GM18951 (cell line): ENCODE measurements at regions not wholly inside any gene's neighbourhood (a gene's known extent, or its start where the extent isn't known, plus 50 kb on each side); places are given as distances from the start of the nearest gene placed in this dataset.
"Not testable (repeated sequence)": the region's sequence is repeated elsewhere in the genome, so short reads cannot be mapped to it uniquely, and the experiment has no call there.

Experiments
- POLR2A ChIP-seq: IDR thresholded peaks from 4 replicates; pipeline ENCODE4 v1.6.1; 2011; ENCODE audit warnings: mild to moderate bottlenecking; ENCODE audit not compliant: insufficient read length, insufficient read depth; ENCODE audit errors: extremely low read depth
- in situ Hi-C: fragments of 300-500 bp; cut with MboI; formaldehyde crosslinking; loops from one replicate; pipeline ENCODE4 v1.12.0; 2022; ENCODE audit warnings: low sequenced_read_pairs, mixed read lengths, inconsistent platforms; ENCODE audit not compliant: unreplicated experiment

DNA sequence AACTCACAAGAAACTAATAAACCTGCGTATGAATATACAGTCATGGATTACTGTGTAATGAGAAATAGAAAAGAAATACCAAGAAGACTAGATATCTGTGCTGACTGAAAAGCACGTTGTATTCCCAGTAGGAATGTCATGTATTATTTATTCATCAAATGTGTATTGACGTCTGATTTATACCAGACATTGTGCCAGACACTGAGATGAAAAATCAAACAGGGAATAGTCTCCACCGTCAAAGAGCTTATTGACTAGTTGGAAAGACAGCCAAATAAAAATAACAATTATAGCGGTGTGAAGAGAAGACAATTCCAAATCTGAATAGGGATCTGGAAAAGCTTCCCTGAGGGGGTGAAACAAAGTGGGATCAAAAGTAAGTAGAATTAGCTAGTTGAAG lies 687.6 kb downstream of the C4orf33 start:
- in situ Hi-C loops, result no loop called here
- no peak for TF ChIP-seq POLR2A

DNA sequence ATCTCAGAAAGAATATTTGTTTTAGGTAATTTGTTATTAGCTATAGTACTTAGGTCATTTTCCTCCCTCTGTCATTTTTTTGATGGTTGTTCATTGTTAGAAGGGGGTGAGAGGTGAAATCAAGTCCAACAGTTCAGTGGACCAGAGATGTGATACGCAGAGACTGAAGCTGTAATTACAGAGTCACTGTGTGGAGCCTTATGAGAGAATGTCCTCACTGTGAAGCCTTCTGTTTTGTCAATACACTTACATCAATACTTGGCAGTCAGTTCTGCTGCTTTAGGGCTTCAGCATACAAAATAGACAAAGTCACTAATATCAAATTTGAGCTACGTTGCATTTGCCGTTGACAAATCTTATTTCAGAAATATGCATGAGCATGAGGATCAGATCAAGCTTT lies 692.5 kb downstream of the C4orf33 start:
- no peak for TF ChIP-seq POLR2A
- in situ Hi-C loops, result no loop called here

DNA sequence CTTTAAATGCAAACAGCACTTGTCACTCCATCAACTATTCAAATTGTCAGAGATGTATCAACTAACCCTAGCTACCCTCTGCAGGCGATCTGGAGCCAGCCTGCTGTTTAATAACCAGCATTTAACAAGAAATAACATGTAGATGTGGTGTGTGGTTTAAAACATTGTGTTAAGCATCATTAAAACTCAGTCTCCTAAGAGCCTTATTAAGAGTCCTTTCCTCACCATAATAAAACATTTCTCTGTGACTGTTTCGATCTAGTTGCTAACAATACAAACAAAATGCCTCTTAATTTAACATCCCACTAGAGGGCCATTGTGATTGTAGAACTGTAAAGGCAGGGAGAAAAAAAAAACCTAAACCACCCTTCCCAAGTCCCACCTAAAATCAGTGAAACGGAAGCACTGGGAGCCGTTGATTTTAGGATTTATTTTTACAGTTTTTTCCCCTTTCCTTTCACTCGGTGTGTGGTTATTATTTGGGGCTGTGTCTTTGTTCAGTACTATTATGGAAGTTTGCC lies 708.6 kb downstream of the C4orf33 start:
- TF ChIP-seq POLR2A, result no peak
- in situ Hi-C loops, result no loop called here

DNA sequence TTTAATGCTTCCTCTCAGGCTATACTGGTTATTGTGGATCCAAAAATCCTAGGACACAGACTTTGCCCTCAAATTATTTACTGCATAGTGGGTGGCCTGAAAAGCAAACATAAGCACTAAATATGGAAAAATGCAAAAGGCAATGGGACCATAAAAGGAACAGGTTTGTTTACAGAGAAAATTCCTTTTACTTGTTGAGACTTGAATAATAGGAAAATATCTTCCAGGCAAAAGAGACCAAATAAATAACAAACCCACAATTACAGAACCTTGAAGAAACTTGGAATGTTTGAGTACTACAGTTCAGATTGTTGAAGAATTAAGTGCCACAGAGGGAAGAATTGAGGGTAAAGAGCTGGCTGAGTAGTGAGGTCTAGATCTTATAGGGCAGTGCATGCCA lies 711.0 kb downstream of the C4orf33 start:
- no peak for TF ChIP-seq POLR2A
- in situ Hi-C loops, result no loop called here

DNA sequence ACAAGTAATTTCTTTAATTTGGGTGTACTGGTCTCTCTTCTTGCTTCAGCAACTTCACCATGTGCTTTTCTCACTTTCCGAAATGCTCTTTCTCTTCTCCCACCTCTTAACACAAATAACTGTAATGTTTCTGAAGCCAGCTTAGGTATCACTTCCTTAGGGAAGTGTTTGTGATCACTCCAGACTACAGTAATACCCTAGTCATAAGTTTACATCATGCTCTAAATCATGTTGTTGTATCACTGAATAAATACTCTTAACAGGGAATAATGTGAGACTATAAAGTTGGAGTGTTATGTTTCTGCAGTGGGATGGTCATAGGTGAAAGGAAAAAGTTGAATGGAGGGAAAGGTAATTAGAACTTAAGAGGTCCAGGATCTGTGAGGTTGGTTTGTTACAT lies 712.3 kb downstream of the C4orf33 start:
- in situ Hi-C loops, result no loop called here
- TF ChIP-seq POLR2A, result no peak

DNA sequence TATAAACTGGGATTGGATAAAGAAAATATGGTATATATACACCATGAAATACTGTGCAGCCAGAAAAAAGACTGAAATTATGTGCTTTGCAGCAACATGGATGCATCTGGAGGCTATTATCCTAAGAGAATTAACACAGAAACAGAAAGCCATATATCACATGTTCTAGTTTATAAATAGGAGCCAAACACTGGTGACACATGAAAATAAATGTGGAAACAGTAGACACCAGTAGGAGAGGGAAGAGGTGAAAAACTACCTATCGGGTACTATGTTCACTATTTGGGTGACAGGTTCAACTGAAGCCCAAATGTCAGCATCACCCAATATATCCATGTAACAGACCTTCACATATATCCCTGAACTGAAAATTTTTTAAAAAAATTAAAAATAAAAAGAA lies 725.1 kb downstream of the C4orf33 start:
- no peak for TF ChIP-seq POLR2A
- in situ Hi-C loops, result no loop called here

DNA sequence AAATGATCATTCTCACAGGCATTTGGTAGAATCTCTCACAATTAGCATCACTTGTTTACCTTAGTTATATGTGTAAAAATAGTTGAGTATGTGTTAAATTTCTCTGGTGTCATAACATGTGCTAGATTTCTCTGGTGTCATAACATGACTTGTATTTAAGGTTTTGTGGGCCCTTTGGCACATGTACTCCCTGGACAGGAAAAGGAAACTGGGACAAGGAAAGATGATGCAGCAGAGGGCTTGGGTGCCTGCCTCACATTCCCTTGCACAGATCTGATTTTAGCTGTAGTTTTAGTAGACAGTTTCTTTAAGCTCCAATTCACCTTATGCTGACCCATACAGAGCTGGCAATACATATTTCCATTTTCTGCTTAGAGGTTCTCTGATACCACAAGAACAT lies 726.0 kb downstream of the C4orf33 start:
- no peak for TF ChIP-seq POLR2A
- in situ Hi-C loops, result no loop called here

DNA sequence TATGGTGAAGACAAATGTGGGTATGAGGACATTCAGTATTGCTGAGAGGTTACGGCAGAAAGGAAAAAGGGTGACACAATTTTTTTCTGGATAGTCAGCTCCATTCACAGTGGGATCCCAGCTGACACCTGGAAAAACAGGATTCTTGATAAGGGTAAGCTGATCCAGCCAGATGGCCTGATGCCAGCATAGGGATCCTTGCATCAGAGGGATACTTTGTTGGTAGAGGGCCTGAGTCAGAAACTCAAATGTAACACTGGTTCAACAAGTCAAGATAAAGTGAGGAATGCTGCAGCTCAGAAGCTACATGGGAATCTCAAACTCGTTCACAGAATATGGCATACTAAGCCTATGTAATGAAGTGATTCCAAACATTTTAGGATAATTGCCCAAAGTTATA lies 726.7 kb downstream of the C4orf33 start:
- in situ Hi-C loops, result no loop called here
- no peak for TF ChIP-seq POLR2A

DNA sequence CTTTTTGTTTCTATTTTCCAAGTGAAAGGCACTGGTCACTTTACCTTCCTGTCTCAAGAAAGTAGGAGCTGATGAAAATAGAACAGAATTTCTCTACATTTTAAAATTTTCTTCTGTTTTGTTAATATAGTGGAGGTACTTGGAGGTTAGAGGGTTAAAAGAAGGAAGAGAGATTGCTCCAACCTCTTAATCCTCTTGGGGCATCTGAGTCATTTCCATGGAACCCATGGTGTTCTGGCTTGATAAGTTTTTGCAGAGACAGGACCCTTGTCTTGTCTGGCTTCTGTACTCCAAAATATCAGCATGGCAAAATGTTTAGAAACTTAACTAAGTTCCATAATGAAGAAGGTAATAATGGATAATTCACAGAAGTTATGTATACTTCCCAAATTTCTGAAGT lies 727.2 kb downstream of the C4orf33 start:
- no peak for TF ChIP-seq POLR2A
- in situ Hi-C loops, result no loop called here

DNA sequence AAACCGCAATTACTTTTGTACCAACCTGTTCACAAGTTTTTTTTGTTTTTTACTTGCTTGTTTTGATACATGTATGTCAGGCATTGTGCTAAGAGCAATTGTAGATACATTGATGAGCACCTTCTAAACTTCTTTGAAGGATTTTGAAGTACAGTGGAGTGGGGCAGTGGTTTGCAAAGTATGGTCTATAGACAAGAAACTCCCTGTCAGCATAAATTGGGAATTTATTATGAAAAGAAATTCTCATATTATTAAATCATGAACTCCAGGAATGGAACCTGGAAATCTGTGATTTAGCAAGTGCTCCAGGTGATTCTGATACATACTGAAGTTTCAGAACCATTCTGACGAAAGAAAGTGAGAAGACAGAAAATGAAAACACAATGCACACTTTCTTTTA lies 733.4 kb downstream of the C4orf33 start:
- in situ Hi-C loops, result no loop called here
- TF ChIP-seq POLR2A, result no peak

DNA sequence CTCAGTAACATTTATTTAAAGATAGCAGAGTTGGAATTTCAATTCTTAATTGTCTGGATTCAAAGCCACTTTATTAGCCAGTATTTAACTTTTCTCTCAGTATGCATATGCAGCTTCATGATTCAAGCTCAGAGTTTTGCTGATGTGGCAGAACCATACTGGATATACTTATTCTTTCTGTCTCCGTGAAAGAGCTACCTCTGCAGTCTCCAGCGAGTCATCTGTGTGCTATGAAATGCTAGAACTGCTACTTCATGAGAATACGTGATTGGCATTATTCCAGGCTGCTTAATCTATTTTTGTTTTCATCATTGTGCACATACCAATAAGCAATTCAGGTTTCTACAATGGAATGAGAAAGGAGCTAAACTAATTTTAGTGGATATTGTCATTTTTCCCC lies 743.7 kb downstream of the C4orf33 start:
- in situ Hi-C loops, result no loop called here
- TF ChIP-seq POLR2A, result no peak

DNA sequence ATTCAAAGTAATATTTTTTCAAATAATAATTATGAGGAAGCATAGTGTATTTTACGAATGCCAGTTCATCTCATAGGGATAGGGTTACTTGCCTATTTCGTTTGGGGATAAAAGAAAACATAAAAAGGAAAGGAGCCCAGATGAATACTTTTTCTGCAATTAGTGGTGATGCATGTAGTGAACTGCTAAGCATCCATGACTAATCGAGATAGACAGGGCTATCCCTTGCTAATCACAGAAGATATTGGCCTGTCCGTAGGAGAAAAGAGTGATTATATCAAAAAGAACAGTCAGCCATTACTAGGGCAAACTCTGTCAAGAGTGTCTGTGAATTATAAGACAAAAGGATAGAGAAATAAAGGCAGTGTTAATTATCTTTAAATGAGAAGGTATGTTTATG lies 746.1 kb downstream of the C4orf33 start:
- in situ Hi-C loops, result no loop called here
- no peak for TF ChIP-seq POLR2A

DNA sequence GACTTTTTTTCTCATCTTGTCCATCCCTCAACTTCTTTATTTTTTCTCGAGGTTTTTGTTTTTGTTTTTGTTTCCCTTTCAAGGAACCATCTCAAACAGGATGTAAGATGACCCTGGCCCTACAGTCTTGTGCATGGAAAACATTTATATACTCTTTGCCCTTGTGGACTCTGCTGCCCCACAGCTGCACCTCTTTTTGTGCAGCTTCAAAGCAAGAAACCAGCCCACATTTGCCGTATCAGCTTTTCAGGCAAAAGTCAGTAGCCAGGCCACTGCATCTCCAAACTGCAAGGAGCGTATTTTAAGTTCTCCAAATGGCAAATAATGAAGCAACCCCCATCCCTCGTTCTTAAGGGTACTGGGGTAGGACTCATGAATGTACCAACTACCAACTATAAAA lies 756.5 kb downstream of the C4orf33 start:
- in situ Hi-C loops, result no loop called here
- no peak for TF ChIP-seq POLR2A

DNA sequence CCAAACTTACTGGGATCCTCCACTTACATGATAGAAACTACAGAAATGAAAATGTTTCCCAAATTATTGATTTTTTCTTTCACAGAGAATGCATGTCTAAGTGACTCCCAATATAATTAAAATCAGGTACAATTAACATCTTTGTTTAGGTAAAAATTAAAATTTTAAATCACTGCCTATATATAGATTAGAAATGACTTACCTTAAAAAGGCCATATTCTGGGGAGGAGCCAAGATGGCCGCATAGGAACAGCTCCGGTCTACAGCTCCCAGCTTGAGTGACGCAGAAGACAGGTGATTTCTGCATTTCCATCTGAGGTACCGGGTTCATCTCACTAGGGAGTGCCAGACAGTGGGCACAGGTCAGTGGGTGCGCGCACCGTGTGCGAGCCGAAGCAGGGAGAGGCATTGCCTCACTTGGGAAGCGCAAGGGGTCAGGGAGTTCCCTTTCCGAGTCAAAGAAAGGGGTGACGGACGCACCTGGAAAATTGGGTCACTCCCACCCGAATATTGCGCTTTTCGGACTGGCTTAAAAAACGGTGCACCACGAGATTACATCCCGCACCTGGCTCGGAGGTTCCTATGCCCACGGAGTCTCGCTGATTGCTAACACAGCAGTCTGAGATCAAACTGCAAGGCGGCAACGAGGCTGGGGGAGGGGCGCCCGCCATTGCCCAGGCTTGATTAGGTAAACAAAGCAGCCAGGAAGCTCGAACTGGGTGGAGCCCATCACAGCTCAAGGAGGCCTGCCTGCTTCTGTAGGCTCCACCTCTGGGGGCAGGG lies 757.9 kb downstream of the C4orf33 start:
- in situ Hi-C loops, result not testable (repeated sequence)

DNA sequence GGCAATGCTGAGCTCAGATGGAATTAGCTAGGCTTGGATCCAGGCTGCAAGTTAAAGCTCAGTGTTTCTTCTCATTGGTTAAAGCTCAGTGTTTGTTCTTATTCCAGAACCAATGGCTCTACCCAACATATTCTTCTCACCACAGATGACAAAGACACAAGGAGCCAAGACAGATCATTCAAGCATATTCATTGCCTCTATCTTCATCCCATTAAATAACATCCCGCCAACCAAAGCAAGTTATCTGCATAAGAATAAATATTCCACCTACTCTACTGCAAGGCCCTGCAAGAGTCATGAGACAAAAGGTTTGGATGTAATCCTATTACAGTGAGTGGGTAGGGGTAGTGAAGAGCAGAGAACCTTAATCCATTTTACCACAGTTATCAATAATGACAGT lies 766.5 kb downstream of the C4orf33 start:
- in situ Hi-C loops, result no loop called here
- TF ChIP-seq POLR2A, result no peak
